HEK293 (cell line): ENCODE measurements at regions not wholly inside any gene's neighbourhood (a gene's known extent, or its start where the extent isn't known, plus 50 kb on each side); places are given as distances from the start of the nearest gene placed in this dataset.

ENCODE experiments used
- CTCF ChIP-seq: fragments of 450-650 bp; formaldehyde crosslinking; IDR thresholded peaks from 2 replicates; pipeline ENCODE4 v1.5.1; 2016; ENCODE audit warnings: missing biosample characterization, missing genetic modification characterization
- PATZ1 ChIP-seq: fragments of 450-650 bp; formaldehyde crosslinking; IDR thresholded peaks from 2 replicates; pipeline ENCODE4 v1.5.1; 2016; ENCODE audit warnings: missing biosample characterization, missing genetic modification characterization
- PRDM1 ChIP-seq: fragments of 450-650 bp; formaldehyde crosslinking; IDR thresholded peaks from 2 replicates; pipeline ENCODE4; 2016; ENCODE audit warnings: missing biosample characterization, missing genetic modification characterization
- REST ChIP-seq: fragments of 450-650 bp; formaldehyde crosslinking; IDR thresholded peaks from 2 replicates; pipeline ENCODE4 v1.5.1; 2016; ENCODE audit warnings: missing biosample characterization, missing genetic modification characterization
- SP3 ChIP-seq: fragments of 450-650 bp; formaldehyde crosslinking; IDR thresholded peaks from 2 replicates; pipeline ENCODE4 v1.5.1; 2016; ENCODE audit warnings: missing biosample characterization, missing genetic modification characterization
- TCF7L2 ChIP-seq: IDR thresholded peaks from 2 replicates; pipeline ENCODE4 v1.6.1; 2011; ENCODE audit warnings: low read depth, mild to moderate bottlenecking, inconsistent platforms, low read length, moderate library complexity, borderline replicate concordance
- TRIM28 ChIP-seq: IDR thresholded peaks from 2 replicates; pipeline ENCODE4 v1.6.1; 2011; ENCODE audit warnings: low read length, control low read depth, borderline replicate concordance
- ZBTB17 ChIP-seq: fragments of 450-650 bp; formaldehyde crosslinking; IDR thresholded peaks from 2 replicates; pipeline ENCODE4 v1.5.1; 2016; ENCODE audit warnings: missing biosample characterization, missing genetic modification characterization
- ZNF266 ChIP-seq: fragments of 450-650 bp; formaldehyde crosslinking; IDR thresholded peaks from 2 replicates; pipeline ENCODE4 v1.5.1; 2016; ENCODE audit warnings: missing biosample characterization, missing genetic modification characterization, low read depth
- ZNF561 ChIP-seq: fragments of 450-650 bp; IDR thresholded peaks from 2 replicates; pipeline ENCODE4 v1.5.1; 2018; ENCODE audit warnings: missing biosample characterization, missing genetic modification characterization, borderline replicate concordance
- ZNF580 ChIP-seq: fragments of 450-650 bp; formaldehyde crosslinking; IDR thresholded peaks from 2 replicates; pipeline ENCODE4 v1.5.1; 2016; ENCODE audit warnings: missing biosample characterization, missing genetic modification characterization
- ZNF704 ChIP-seq: fragments of 450-650 bp; formaldehyde crosslinking; IDR thresholded peaks from 2 replicates; pipeline ENCODE4 v1.5.1; 2016; ENCODE audit warnings: missing biosample characterization, missing genetic modification characterization
- ZNF707 ChIP-seq: fragments of 450-650 bp; formaldehyde crosslinking; IDR thresholded peaks from 2 replicates; pipeline ENCODE4 v1.5.1; 2016; ENCODE audit warnings: missing biosample characterization, missing genetic modification characterization

GRCh38 chr4:155025762-155026457 is 182.5 kb upstream of the NPY2R start:
- no peak for TF ChIP-seq ZNF266 (tag by site-specific recombination)
- TF ChIP-seq ZNF707 (tag by site-specific recombination) = no peak
- TF ChIP-seq PATZ1 (tag by site-specific recombination) = no peak
- TF ChIP-seq REST (tag by site-specific recombination) = no peak
- no peak for TF ChIP-seq CTCF
- TF ChIP-seq ZNF704 = no peak
- TF ChIP-seq TCF7L2 = no peak
- no peak for TF ChIP-seq ZNF561 (tag by site-specific recombination)
- TF ChIP-seq ZNF580 (tag by site-specific recombination) = no peak
- TF ChIP-seq TRIM28 = no peak
- TF ChIP-seq SP3 (tag by site-specific recombination) = no peak
- TF ChIP-seq PRDM1 (tag by site-specific recombination) = no peak
- no peak for TF ChIP-seq ZBTB17 (tag by site-specific recombination)
